BJ (cell line): ENCODE measurements at regions not wholly inside any gene's neighbourhood (a gene's known extent, or its start where the extent isn't known, plus 50 kb on each side); places are given as distances from the start of the nearest gene placed in this dataset.
"Not testable (repeated sequence)": the region's sequence is repeated elsewhere in the genome, so short reads cannot be mapped to it uniquely, and the experiment has no call there.

ENCODE experiments used
- CTCF ChIA-PET: fragments of 350-600 bp; formaldehyde crosslinking; extraction: SDS; loops from one replicate; lab custom pipeline; 2021; ENCODE audit warnings: antibody characterized with exemption, inconsistent platforms; lab: Yijun Ruan, JAX
- POLR2A ChIA-PET: fragments of 300-600 bp; sonication (Branson Sonifier 250); formaldehyde crosslinking; extraction: SDS; loops from one replicate; lab custom pipeline; 2021; ENCODE audit warnings: antibody characterized with exemption; lab: Charles Lee
- DNase-seq: peaks from one replicate; pipeline ENCODE4 v3.0.0-alpha.2; 2011; ENCODE audit warnings: low read depth
- H3K27me3 ChIP-seq: 2 replicates; pipeline ENCODE4 v1.6.0; 2011; ENCODE audit warnings: low read length; ENCODE audit not compliant: control insufficient read depth, insufficient read depth
- H3K36me3 ChIP-seq: 2 replicates; pipeline ENCODE4 v1.5.1; 2011; ENCODE audit warnings: low read length; ENCODE audit not compliant: control insufficient read depth, insufficient read depth
- H3K4me3 ChIP-seq: 2 replicates; pipeline ENCODE4 v1.5.1; 2011; ENCODE audit warnings: low read depth, mild to moderate bottlenecking, control low read depth, low read length
- CTCF ChIP-seq: IDR thresholded peaks from 2 replicates; pipeline ENCODE4 v1.5.1; 2011; ENCODE audit warnings: low read depth, mild to moderate bottlenecking, control low read depth, inconsistent platforms, low read length, moderate library complexity; ENCODE audit not compliant: insufficient read depth

GRCh38 chr11:72520815-72521214 is 86.5 kb upstream of the CLPB start:
- POLR2A ChIA-PET, result no interaction called here
- CTCF ChIA-PET, result interaction anchor here (0.9 to 1.5 kb wide), 3 partner anchors 14 to 73 kb away, joined by 3 to 4 read pairs (median 3); no protein-coding TSS in a partner anchor
- H3K36me3 ChIP-seq, result no peaks in the 10 kb centered on the region
- no peak overlapping the region for H3K4me3 ChIP-seq
- DNase-seq, result no peak
- H3K27me3 ChIP-seq, result peaks cover 4% of the 10 kb centered on the region; the same call in 1 of the 2 replicates
- no peak for TF ChIP-seq CTCF

- POLR2A ChIA-PET, result not testable (repeated sequence)
Observed at GRCh38 chr11:72519882-72520281, 85.6 kb upstream of the CLPB start.

GRCh38 chr11:72519220-72519881 is 85.0 kb upstream of the CLPB start:
- TF ChIP-seq CTCF, result no peak
- Histone ChIP-seq H3K4me3 (no peak overlapping the region; the same call in 1 of the 2 replicates), H3K36me3 (no peaks in the 10 kb centered on the region), H3K27me3 (peaks cover 4% of the 10 kb centered on the region; the same call in 1 of the 2 replicates)
- no peak for DNase-seq
- ChIA-PET POLR2A (no interaction called here), CTCF (interaction anchor here (1.0 to 1.8 kb wide), 4 partner anchors 15 to 72 kb away, joined by 3 to 6 read pairs (median 4); no protein-coding TSS in a partner anchor)

More at GRCh38 chr11:72519882-72520281, 85.6 kb upstream of the CLPB start:
- not testable (repeated sequence) for H3K27me3 ChIP-seq, H3K36me3 ChIP-seq, H3K4me3 ChIP-seq, DNase-seq
- CTCF ChIA-PET, result interaction anchor here (0.5 to 1.8 kb wide), 4 partner anchors 48 to 1099 kb away, joined by 3 to 6 read pairs (median 4); no protein-coding TSS in a partner anchor

GRCh38 chr11:72514331-72514730 is 80.0 kb upstream of the CLPB start:
- Histone ChIP-seq H3K36me3 (no peaks in the 10 kb centered on the region), H3K27me3 (peaks cover 2% of the 10 kb centered on the region; the same call in 1 of the 2 replicates), H3K4me3 (no peak overlapping the region)
- CTCF ChIA-PET, result no interaction called here
- no peak for DNase-seq
- TF ChIP-seq CTCF, result no peak
- POLR2A ChIA-PET, result no interaction called here

- TF ChIP-seq CTCF, result no peak
Observed at GRCh38 chr11:72513411-72513810, 79.1 kb upstream of the CLPB start.

More at GRCh38 chr11:72513411-72513810, 79.1 kb upstream of the CLPB start:
- H3K4me3 ChIP-seq, result no peak overlapping the region
- ChIA-PET CTCF (interaction anchor here (0.6 to 0.7 kb wide), 2 partner anchors 42 to 1015 kb away, joined by 3 to 6 read pairs; no protein-coding TSS in a partner anchor), POLR2A (no interaction called here)
- DNase-seq, result no peak
- no peaks in the 10 kb centered on the region for H3K36me3 ChIP-seq
- H3K27me3 ChIP-seq, result peaks cover 2% of the 10 kb centered on the region; the same call in 1 of the 2 replicates
